HG02759 (cell line): ENCODE measurements at regions not wholly inside any gene's neighbourhood (a gene's known extent, or its start where the extent isn't known, plus 50 kb on each side); places are given as distances from the start of the nearest gene placed in this dataset.
A peak's percentile ranks its signal among the peaks of the same experiment; 100 is the strongest.

Source experiments
- ATAC-seq: cut with Tn5 transposase; IDR thresholded peaks from one replicate; pipeline ENCODE4 v1.9.1; 2021; ENCODE audit warnings: mild to moderate bottlenecking, moderate library complexity; ENCODE audit not compliant: unreplicated experiment

GRCh38 chr5:161042443-161042842, 190.4 kb upstream of the ATP10B start:
- no peak for ATAC-seq

GRCh38 chr5:161040818-161041217, 188.8 kb upstream of the ATP10B start:
- no peak for ATAC-seq

- ATAC-seq, result no peak
Measured at GRCh38 chr5:161036296-161036695, 184.3 kb upstream of the ATP10B start.

- ATAC-seq, result no peak
Measured at GRCh38 chr5:161034451-161034850, 182.4 kb upstream of the ATP10B start.

- no peak for ATAC-seq
Measured at GRCh38 chr5:161030229-161030628, 178.2 kb upstream of the ATP10B start.

GRCh38 chr5:161027763-161028162, 175.8 kb upstream of the ATP10B start:
- no peak for ATAC-seq

- no peak for ATAC-seq
Measured at GRCh38 chr5:161023551-161023950, 171.5 kb upstream of the ATP10B start.

- ATAC-seq, result no peak
Measured at GRCh38 chr5:161022151-161022550, 170.1 kb upstream of the ATP10B start.

GRCh38 chr5:161009817-161010216, 157.8 kb upstream of the ATP10B start:
- ATAC-seq, result no peak

GRCh38 chr5:161009194-161009593, 157.2 kb upstream of the ATP10B start:
- no peak for ATAC-seq

- ATAC-seq, result no peak
Measured at GRCh38 chr5:161007879-161008278, 155.9 kb upstream of the ATP10B start.

GRCh38 chr5:161002571-161003074, 150.6 kb upstream of the ATP10B start:
- no peak for ATAC-seq

GRCh38 chr5:161001604-161002003, 149.6 kb upstream of the ATP10B start:
- ATAC-seq, result peak; percentile 82

- peak; percentile 55 for ATAC-seq
Measured at GRCh38 chr5:161001142-161001541, 149.1 kb upstream of the ATP10B start.

- ATAC-seq, result no peak
Measured at GRCh38 chr5:160991205-160991604, 139.2 kb upstream of the ATP10B start.

- no peak for ATAC-seq
Measured at GRCh38 chr5:160979385-160979784, 127.4 kb upstream of the ATP10B start.

- no peak for ATAC-seq
Measured at GRCh38 chr5:160978944-160979343, 126.9 kb upstream of the ATP10B start.

- no peak for ATAC-seq
Measured at GRCh38 chr5:160976181-160976580, 124.2 kb upstream of the ATP10B start.

- ATAC-seq, result no peak
Measured at GRCh38 chr5:160970605-160971191, 118.7 kb upstream of the ATP10B start.

- ATAC-seq, result no peak
Measured at GRCh38 chr5:160969645-160970044, 117.6 kb upstream of the ATP10B start.

GRCh38 chr5:160968480-160968879, 116.5 kb upstream of the ATP10B start:
- ATAC-seq, result no peak

GRCh38 chr5:160966921-160967320, 114.9 kb upstream of the ATP10B start:
- no peak for ATAC-seq

- no peak for ATAC-seq
Measured at GRCh38 chr5:160961761-160962160, 109.8 kb upstream of the ATP10B start.
